GM12878 (cell line): ENCODE measurements at regions not wholly inside any gene's neighbourhood (a gene's known extent, or its start where the extent isn't known, plus 50 kb on each side); places are given as distances from the start of the nearest gene placed in this dataset.

Source experiments
- ESRRA ChIP-seq: IDR thresholded peaks from 2 replicates; pipeline ENCODE4 v1.6.1; 2012; ENCODE audit warnings: mild to moderate bottlenecking, low read length, improper control_type of control experiment
- GABPA ChIP-seq: IDR thresholded peaks from 2 replicates; pipeline ENCODE4 v1.6.1; 2014; ENCODE audit warnings: antibody characterized with exemption, low read depth, mild to moderate bottlenecking, inconsistent platforms
- HCFC1 ChIP-seq: fragments of 150-350 bp; IDR thresholded peaks from 2 replicates; pipeline ENCODE4 v1.6.1; 2014; ENCODE audit warnings: low read length
- RFX5 ChIP-seq: IDR thresholded peaks from 2 replicates; pipeline ENCODE4 v1.6.1; 2011; ENCODE audit warnings: low read depth, low read length, improper control_type of control experiment
- TF ChIP-seq, protein P1 (sequence below): IDR thresholded peaks from 2 replicates; pipeline ENCODE4 v1.6.1; 2012; ENCODE audit warnings: low read length, inconsistent platforms
- TF ChIP-seq, protein P2 (sequence below): IDR thresholded peaks from 2 replicates; pipeline ENCODE4 v1.6.1; 2012; ENCODE audit warnings: mild to moderate bottlenecking, low read depth, low read length
- TF ChIP-seq, protein P3 (sequence below): IDR thresholded peaks from 2 replicates; pipeline ENCODE4 v1.6.1; 2011; ENCODE audit warnings: borderline replicate concordance, low read depth, mild to moderate bottlenecking, moderate library complexity, low read length; ENCODE audit not compliant: insufficient read depth, poor library complexity, severe bottlenecking

DNA sequence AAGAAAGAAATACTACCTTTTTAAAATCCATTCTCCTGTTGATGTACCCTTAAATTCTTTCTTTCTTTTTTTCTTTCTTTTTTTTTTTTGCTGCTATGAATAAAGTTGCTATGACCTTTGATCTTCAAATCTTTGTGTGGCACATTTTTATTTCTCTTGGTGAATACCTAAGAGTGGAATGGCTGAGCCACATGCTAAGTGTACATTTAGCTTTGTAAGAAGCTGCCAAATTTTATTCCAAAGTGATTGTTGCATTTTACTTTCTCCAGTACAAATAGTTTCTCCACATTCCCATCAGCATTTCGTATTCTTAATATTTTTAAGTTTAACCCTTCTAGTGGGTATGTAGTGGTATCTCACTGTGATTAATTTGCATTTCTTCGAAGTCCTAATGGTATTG lies 88.8 kb upstream of the RAB27B start (continued):
- TF ChIP-seq, protein P1, sequence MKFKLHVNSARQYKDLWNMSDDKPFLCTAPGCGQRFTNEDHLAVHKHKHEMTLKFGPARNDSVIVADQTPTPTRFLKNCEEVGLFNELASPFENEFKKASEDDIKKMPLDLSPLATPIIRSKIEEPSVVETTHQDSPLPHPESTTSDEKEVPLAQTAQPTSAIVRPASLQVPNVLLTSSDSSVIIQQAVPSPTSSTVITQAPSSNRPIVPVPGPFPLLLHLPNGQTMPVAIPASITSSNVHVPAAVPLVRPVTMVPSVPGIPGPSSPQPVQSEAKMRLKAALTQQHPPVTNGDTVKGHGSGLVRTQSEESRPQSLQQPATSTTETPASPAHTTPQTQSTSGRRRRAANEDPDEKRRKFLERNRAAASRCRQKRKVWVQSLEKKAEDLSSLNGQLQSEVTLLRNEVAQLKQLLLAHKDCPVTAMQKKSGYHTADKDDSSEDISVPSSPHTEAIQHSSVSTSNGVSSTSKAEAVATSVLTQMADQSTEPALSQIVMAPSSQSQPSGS = no peak
- TF ChIP-seq HCFC1 (no peak), RFX5 (no peak), GABPA (no peak), ESRRA (no peak)
- TF ChIP-seq, protein P2, sequence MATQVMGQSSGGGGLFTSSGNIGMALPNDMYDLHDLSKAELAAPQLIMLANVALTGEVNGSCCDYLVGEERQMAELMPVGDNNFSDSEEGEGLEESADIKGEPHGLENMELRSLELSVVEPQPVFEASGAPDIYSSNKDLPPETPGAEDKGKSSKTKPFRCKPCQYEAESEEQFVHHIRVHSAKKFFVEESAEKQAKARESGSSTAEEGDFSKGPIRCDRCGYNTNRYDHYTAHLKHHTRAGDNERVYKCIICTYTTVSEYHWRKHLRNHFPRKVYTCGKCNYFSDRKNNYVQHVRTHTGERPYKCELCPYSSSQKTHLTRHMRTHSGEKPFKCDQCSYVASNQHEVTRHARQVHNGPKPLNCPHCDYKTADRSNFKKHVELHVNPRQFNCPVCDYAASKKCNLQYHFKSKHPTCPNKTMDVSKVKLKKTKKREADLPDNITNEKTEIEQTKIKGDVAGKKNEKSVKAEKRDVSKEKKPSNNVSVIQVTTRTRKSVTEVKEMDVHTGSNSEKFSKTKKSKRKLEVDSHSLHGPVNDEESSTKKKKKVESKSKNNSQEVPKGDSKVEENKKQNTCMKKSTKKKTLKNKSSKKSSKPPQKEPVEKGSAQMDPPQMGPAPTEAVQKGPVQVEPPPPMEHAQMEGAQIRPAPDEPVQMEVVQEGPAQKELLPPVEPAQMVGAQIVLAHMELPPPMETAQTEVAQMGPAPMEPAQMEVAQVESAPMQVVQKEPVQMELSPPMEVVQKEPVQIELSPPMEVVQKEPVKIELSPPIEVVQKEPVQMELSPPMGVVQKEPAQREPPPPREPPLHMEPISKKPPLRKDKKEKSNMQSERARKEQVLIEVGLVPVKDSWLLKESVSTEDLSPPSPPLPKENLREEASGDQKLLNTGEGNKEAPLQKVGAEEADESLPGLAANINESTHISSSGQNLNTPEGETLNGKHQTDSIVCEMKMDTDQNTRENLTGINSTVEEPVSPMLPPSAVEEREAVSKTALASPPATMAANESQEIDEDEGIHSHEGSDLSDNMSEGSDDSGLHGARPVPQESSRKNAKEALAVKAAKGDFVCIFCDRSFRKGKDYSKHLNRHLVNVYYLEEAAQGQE = no peak
- TF ChIP-seq, protein P3, sequence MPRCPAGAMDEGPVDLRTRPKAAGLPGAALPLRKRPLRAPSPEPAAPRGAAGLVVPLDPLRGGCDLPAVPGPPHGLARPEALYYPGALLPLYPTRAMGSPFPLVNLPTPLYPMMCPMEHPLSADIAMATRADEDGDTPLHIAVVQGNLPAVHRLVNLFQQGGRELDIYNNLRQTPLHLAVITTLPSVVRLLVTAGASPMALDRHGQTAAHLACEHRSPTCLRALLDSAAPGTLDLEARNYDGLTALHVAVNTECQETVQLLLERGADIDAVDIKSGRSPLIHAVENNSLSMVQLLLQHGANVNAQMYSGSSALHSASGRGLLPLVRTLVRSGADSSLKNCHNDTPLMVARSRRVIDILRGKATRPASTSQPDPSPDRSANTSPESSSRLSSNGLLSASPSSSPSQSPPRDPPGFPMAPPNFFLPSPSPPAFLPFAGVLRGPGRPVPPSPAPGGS = no peak
